ENCODE measurements at regions not wholly inside any gene's neighbourhood (a gene's known extent, or its start where the extent isn't known, plus 50 kb on each side); places are given as distances from the start of the nearest gene placed in this dataset.

DNA sequence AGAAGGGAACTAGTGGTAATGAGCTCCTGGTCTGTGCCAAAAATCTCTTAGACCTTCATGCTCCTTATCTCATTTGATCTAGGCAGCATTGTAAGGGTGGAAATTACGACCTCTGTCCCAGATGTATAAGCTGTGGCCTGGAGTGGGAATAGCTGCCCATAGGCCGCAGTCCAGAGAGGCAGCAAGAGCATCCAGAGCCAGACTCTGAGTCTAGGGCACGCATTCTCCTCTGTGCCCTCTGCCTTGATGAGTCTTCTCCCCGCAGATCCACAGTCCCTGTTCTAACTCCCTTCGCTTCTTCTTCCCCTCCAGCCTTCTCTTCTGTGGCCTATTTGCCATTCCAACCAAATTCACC, 304.6 kb downstream of the MYCN start:
- TF ChIP-seq, protein P1, sequence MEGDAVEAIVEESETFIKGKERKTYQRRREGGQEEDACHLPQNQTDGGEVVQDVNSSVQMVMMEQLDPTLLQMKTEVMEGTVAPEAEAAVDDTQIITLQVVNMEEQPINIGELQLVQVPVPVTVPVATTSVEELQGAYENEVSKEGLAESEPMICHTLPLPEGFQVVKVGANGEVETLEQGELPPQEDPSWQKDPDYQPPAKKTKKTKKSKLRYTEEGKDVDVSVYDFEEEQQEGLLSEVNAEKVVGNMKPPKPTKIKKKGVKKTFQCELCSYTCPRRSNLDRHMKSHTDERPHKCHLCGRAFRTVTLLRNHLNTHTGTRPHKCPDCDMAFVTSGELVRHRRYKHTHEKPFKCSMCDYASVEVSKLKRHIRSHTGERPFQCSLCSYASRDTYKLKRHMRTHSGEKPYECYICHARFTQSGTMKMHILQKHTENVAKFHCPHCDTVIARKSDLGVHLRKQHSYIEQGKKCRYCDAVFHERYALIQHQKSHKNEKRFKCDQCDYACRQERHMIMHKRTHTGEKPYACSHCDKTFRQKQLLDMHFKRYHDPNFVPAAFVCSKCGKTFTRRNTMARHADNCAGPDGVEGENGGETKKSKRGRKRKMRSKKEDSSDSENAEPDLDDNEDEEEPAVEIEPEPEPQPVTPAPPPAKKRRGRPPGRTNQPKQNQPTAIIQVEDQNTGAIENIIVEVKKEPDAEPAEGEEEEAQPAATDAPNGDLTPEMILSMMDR (IDR thresholded peaks at IDR 0.05): no peak
- TF ChIP-seq EP300 (IDR thresholded peaks at IDR 0.05): no peak
- no peak for TF ChIP-seq POLR2AphosphoS5 (IDR thresholded peaks at IDR 0.05)

All from sigmoid colon (tissue), 4 donors.